Right lung (tissue), 2 donors: ENCODE measurements at regions not wholly inside any gene's neighbourhood (a gene's known extent, or its start where the extent isn't known, plus 50 kb on each side); places are given as distances from the start of the nearest gene placed in this dataset.
A peak's percentile ranks its signal among the peaks of the same experiment; 100 is the strongest.
"Not testable (repeated sequence)": the region's sequence is repeated elsewhere in the genome, so short reads cannot be mapped to it uniquely, and the experiment has no call there.

ENCODE experiments used
- DNase-seq, 2 donors: peaks; one replicate each; pipeline ENCODE4 v3.0.0-alpha.2; 2013

- no peak for DNase-seq
These were observed 53.4 kb downstream of the MC4R start for GRCh38 chr18:60319129-60319528.

GRCh38 chr18:60311676-60312360 lies 60.8 kb downstream of the MC4R start:
- DNase-seq, result peak; percentile 66 to 70

- DNase-seq, result no peak
These were observed 76.9 kb downstream of the MC4R start for GRCh38 chr18:60295674-60296073.

- DNase-seq, result no peak
These were observed 80.4 kb downstream of the MC4R start for GRCh38 chr18:60292186-60292585.

GRCh38 chr18:60279391-60279790 lies 93.2 kb downstream of the MC4R start:
- DNase-seq, result no peak

GRCh38 chr18:60277855-60278480 lies 94.6 kb downstream of the MC4R start:
- DNase-seq, result no peak

- DNase-seq, result no peak
These were observed 105.0 kb downstream of the MC4R start for GRCh38 chr18:60267391-60268058.

GRCh38 chr18:60266558-60266957 lies 106.0 kb downstream of the MC4R start:
- DNase-seq, result no peak

- no peak for DNase-seq
These were observed 113.4 kb downstream of the MC4R start for GRCh38 chr18:60259052-60259681.

GRCh38 chr18:60249388-60249787 lies 123.2 kb downstream of the MC4R start:
- DNase-seq, result no peak

GRCh38 chr18:60248336-60249330 lies 123.9 kb downstream of the MC4R start:
- no peak for DNase-seq

- no peak for DNase-seq
These were observed 125.5 kb downstream of the MC4R start for GRCh38 chr18:60247103-60247502.

GRCh38 chr18:60246606-60247005 lies 126.0 kb downstream of the MC4R start:
- DNase-seq, result no peak

GRCh38 chr18:60245096-60245495 lies 127.5 kb downstream of the MC4R start:
- DNase-seq, result no peak

GRCh38 chr18:60239024-60239710 lies 133.4 kb downstream of the MC4R start:
- not testable (repeated sequence) for DNase-seq

GRCh38 chr18:60235164-60235563 lies 137.4 kb downstream of the MC4R start:
- no peak for DNase-seq

- DNase-seq, result no peak
These were observed 140.0 kb downstream of the MC4R start for GRCh38 chr18:60232541-60232940.

GRCh38 chr18:60228609-60229595 lies 143.7 kb downstream of the MC4R start:
- peak; percentile 75 to 84 for DNase-seq

- no peak for DNase-seq
These were observed 157.1 kb downstream of the MC4R start for GRCh38 chr18:60215432-60215831.
